ENCODE measurements at regions not wholly inside any gene's neighbourhood (a gene's known extent, or its start where the extent isn't known, plus 50 kb on each side); places are given as distances from the start of the nearest gene placed in this dataset.

DNA sequence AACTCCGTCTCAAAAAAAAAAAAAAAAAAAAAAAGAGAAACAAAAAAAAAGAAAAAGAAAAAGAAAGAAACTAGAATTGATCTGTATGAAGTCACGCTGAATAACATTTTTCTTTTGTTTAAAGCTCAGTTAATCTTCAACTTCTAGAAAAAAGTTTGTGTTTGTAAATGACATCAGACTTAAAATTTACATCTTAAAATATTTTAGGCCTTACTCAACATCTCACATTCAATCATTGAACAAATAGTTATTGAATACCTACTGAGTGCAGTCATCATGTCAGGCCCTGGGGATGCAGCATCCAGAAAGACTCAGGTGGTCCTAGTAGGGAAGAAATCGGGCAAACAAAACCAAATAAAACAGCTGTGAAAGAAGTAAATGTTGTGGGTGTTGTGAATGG, 292.3 kb upstream of the FANCL start (continued):
- TF ChIP-seq, protein P1, sequence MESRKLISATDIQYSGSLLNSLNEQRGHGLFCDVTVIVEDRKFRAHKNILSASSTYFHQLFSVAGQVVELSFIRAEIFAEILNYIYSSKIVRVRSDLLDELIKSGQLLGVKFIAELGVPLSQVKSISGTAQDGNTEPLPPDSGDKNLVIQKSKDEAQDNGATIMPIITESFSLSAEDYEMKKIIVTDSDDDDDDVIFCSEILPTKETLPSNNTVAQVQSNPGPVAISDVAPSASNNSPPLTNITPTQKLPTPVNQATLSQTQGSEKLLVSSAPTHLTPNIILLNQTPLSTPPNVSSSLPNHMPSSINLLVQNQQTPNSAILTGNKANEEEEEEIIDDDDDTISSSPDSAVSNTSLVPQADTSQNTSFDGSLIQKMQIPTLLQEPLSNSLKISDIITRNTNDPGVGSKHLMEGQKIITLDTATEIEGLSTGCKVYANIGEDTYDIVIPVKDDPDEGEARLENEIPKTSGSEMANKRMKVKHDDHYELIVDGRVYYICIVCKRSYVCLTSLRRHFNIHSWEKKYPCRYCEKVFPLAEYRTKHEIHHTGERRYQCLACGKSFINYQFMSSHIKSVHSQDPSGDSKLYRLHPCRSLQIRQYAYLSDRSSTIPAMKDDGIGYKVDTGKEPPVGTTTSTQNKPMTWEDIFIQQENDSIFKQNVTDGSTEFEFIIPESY (IDR thresholded peaks at IDR 0.05), result no peak
- TF ChIP-seq RFX5 (IDR thresholded peaks at IDR 0.05; ENCODE audit: low read depth, low read length) (no peak), NFIC (IDR thresholded peaks at IDR 0.05; ENCODE audit: low read depth, low read length) (no peak), CREM (IDR thresholded peaks at IDR 0.05; ENCODE audit: low read depth) (no peak), ESRRA (IDR thresholded peaks at IDR 0.05; ENCODE audit: low read length) (no peak), HDGF (IDR thresholded peaks at IDR 0.05) (no peak), SRF (IDR thresholded peaks at IDR 0.05; ENCODE audit: low read depth in 2 of 2, low read length in 2 of 2) (no peak)

DNA sequence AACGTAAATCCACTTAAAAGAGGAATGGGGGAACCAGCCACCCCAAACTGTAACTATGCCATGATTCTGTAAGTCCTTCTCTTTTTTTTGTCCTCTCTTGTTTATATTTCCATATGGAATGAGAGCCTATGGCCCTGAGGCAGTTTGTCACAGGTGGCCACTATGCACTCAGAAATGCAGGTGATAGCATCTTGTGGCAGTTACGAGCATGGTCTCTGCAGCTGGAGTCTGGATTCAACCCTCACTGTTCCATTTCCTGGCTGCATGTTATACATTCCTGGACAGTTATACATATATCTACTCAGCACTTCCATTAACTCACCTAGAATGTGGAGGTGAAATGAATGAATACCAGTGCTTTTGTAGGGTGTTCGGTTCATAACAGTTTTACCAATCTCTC, 291.5 kb upstream of the FANCL start:
- ChIA-PET CTCF (no interaction called here), SMC1A (ENCODE audit: uncharacterized antibody, unreplicated experiment) (no interaction called here), RAD21 (ENCODE audit: unreplicated experiment) (no interaction called here), POLR2A (interaction anchor here (0.7 kb wide), 1 partner anchor 125 kb away, joined by 9 read pairs; no protein-coding TSS in a partner anchor)
- Histone ChIP-seq H3K79me2 (ENCODE audit: control insufficient read depth, insufficient read depth, low read length) (no peaks in the 10 kb centered on the region), H3K36me3 (ENCODE audit: control insufficient read depth in 2 of 2, insufficient read depth in 2 of 2, low read length in 1 of 2) (no peaks in the 10 kb centered on the region), H2AFZ (ENCODE audit: control insufficient read depth, low read depth, low read length) (no peak overlapping the region), H3K9ac (ENCODE audit: control insufficient read depth, insufficient read depth, low read length) (no peak overlapping the region), H3K4me2 (ENCODE audit: control insufficient read depth, insufficient read depth) (no peak overlapping the region), H3K4me3 (no peak overlapping the region), H3K4me1 (ENCODE audit: control insufficient read depth, insufficient read depth, low read length) (no peaks in the 10 kb centered on the region), H3K9me3 (replicated peaks; ENCODE audit: control insufficient read depth, insufficient read depth, low read length) (no peaks in the 10 kb centered on the region), H3K27ac (ENCODE audit: control insufficient read depth, insufficient read depth) (no peak overlapping the region), H3K27me3 (replicated peaks in 1 of 2; ENCODE audit: control insufficient read depth in 2 of 2, insufficient read depth in 2 of 2, low read length in 1 of 2) (0 out of 4 replicates have a peak, but pooled peaks cover 0 to 2% of the 10 kb centered on the region in 2 experiments), H4K20me1 (ENCODE audit: control insufficient read depth, insufficient read depth) (no peaks in the 10 kb centered on the region)
- ATAC-seq, result no peak
- no peak for DNase-seq (ENCODE audit: low read depth, low spot score)
- 30% methylated on average over 3 of the region's 3 CpGs for WGBS (ENCODE audit: insufficient coverage, insufficient replicate concordance, low lambda C conversion rate, missing lambda C conversion rate)
- intact Hi-C loops (cut with micrococcal nuclease; ENCODE audit: unreplicated experiment), result no loop called here
- in situ Hi-C loops (cut with MboI), result no loop called here
- FAIRE-seq, result no peak
- no TSS peak for BruUV-seq (replicated peaks)
- no peak for TF ChIP-seq NR2C2 (IDR thresholded peaks at IDR 0.05; ENCODE audit: borderline replicate concordance, control insufficient read depth, insufficient read length, low read depth)
- no peak for TF ChIP-seq CREM (IDR thresholded peaks at IDR 0.05; ENCODE audit: low read depth)
- no peak for TF ChIP-seq ZNF207 (IDR thresholded peaks at IDR 0.05; ENCODE audit: borderline replicate concordance)
- no peak for TF ChIP-seq YBX1 (IDR thresholded peaks at IDR 0.05)
- TF ChIP-seq, protein P2, sequence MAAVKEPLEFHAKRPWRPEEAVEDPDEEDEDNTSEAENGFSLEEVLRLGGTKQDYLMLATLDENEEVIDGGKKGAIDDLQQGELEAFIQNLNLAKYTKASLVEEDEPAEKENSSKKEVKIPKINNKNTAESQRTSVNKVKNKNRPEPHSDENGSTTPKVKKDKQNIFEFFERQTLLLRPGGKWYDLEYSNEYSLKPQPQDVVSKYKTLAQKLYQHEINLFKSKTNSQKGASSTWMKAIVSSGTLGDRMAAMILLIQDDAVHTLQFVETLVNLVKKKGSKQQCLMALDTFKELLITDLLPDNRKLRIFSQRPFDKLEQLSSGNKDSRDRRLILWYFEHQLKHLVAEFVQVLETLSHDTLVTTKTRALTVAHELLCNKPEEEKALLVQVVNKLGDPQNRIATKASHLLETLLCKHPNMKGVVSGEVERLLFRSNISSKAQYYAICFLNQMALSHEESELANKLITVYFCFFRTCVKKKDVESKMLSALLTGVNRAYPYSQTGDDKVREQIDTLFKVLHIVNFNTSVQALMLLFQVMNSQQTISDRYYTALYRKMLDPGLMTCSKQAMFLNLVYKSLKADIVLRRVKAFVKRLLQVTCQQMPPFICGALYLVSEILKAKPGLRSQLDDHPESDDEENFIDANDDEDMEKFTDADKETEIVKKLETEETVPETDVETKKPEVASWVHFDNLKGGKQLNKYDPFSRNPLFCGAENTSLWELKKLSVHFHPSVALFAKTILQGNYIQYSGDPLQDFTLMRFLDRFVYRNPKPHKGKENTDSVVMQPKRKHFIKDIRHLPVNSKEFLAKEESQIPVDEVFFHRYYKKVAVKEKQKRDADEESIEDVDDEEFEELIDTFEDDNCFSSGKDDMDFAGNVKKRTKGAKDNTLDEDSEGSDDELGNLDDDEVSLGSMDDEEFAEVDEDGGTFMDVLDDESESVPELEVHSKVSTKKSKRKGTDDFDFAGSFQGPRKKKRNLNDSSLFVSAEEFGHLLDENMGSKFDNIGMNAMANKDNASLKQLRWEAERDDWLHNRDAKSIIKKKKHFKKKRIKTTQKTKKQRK (IDR thresholded peaks at IDR 0.05; ENCODE audit: low read depth, low read length), result no peak
- no peak for TF ChIP-seq ZZZ3 (IDR thresholded peaks at IDR 0.05; ENCODE audit: control insufficient read depth, insufficient read length, low read depth)
- TF ChIP-seq HDAC2 (IDR thresholded peaks at IDR 0.05), result no peak
- TF ChIP-seq, protein P3, sequence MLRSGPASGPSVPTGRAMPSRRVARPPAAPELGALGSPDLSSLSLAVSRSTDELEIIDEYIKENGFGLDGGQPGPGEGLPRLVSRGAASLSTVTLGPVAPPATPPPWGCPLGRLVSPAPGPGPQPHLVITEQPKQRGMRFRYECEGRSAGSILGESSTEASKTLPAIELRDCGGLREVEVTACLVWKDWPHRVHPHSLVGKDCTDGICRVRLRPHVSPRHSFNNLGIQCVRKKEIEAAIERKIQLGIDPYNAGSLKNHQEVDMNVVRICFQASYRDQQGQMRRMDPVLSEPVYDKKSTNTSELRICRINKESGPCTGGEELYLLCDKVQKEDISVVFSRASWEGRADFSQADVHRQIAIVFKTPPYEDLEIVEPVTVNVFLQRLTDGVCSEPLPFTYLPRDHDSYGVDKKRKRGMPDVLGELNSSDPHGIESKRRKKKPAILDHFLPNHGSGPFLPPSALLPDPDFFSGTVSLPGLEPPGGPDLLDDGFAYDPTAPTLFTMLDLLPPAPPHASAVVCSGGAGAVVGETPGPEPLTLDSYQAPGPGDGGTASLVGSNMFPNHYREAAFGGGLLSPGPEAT (IDR thresholded peaks at IDR 0.05; ENCODE audit: low read depth), result no peak
- TF ChIP-seq, protein P4, sequence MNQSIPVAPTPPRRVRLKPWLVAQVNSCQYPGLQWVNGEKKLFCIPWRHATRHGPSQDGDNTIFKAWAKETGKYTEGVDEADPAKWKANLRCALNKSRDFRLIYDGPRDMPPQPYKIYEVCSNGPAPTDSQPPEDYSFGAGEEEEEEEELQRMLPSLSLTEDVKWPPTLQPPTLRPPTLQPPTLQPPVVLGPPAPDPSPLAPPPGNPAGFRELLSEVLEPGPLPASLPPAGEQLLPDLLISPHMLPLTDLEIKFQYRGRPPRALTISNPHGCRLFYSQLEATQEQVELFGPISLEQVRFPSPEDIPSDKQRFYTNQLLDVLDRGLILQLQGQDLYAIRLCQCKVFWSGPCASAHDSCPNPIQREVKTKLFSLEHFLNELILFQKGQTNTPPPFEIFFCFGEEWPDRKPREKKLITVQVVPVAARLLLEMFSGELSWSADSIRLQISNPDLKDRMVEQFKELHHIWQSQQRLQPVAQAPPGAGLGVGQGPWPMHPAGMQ (IDR thresholded peaks at IDR 0.05; ENCODE audit: borderline replicate concordance), result no peak
- TF ChIP-seq STAT1 (conservative IDR thresholded peaks at IDR 0.05), result no peak
- TF ChIP-seq SMAD1 (IDR thresholded peaks at IDR 0.05; ENCODE audit: low read depth, partially characterized antibody), result no peak

Measured in GM12878 (cell line).